Lower leg skin (tissue), 3 donors: ENCODE measurements at regions not wholly inside any gene's neighbourhood (a gene's known extent, or its start where the extent isn't known, plus 50 kb on each side); places are given as distances from the start of the nearest gene placed in this dataset.

Experiments
- CTCF ChIP-seq, 3 donors: fragments of 450-650 bp; IDR thresholded peaks; one replicate each; pipeline ENCODE4 v1.5.1; 2016; ENCODE audit warnings: antibody characterized with exemption in 3 of 3, mild to moderate bottlenecking in 3 of 3, moderate library complexity in 2 of 3
- POLR2A ChIP-seq, 2 donors: fragments of 450-650 bp; IDR thresholded peaks; one replicate each; pipeline ENCODE4 v1.6.1; 2016 to 2017; ENCODE audit warnings: antibody characterized with exemption in 2 of 2, mild to moderate bottlenecking in 1 of 2, moderate library complexity in 1 of 2

- TF ChIP-seq POLR2A (IDR thresholded peaks at IDR 0.05), result no peak
- TF ChIP-seq CTCF (IDR thresholded peaks at IDR 0.05), result no peak
Observed at GRCh38 chr10:44575601-44576380, 190.9 kb upstream of the CXCL12 start.
